Epithelial cell of prostate (primary cell): ENCODE measurements at regions not wholly inside any gene's neighbourhood (a gene's known extent, or its start where the extent isn't known, plus 50 kb on each side); places are given as distances from the start of the nearest gene placed in this dataset.

Source experiments
- DNase-seq: peaks from one replicate; pipeline ENCODE4 v3.0.0-alpha.2; 2011; ENCODE audit warnings: low read depth, low spot score
- H3K27ac ChIP-seq: fragments of 450-650 bp; 2 replicates; pipeline ENCODE4 v1.5.1; 2017; ENCODE audit warnings: mild to moderate bottlenecking

DNA sequence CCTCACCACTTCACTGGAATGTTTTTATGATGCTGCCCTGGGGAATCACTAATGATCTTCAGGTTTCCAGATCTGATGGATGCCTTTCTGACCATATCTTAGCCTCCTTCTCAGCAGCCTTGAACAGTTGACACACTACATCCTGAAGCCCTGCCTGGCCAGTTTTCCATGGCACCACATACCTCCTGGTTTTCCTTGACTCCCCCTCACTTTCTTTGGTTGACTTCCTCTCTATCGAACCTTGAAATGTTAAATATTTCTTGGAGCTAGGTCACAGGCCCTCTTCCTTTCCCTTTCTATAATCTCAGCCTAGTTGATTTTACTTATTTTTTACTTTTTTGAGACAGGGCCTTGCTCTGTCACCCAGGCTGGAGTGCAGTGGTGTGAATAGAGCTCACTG is 108.8 kb upstream of the CDK1 start:
- H3K27ac ChIP-seq, result no peak overlapping the region
- no peak for DNase-seq

DNA sequence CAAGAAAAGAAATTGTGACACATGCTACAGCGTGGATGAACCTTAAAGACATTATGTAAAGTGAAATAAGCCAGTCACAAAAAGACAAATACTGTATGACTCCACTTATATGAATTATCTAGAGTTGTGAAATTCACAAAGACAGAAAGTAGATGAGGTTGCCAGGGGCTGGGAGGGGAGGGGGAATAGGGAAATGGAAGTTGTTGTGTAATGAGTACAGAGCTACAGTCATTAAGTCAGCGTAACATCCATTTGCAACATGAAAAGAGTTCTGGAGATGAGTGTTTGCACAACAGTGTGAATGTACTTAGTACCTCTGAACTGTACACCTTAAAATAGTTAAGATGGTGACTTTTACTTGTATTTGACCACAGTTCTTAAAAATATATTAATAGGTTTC is 112.1 kb upstream of the CDK1 start:
- no peak overlapping the region for H3K27ac ChIP-seq
- DNase-seq, result peak; percentile 54

DNA sequence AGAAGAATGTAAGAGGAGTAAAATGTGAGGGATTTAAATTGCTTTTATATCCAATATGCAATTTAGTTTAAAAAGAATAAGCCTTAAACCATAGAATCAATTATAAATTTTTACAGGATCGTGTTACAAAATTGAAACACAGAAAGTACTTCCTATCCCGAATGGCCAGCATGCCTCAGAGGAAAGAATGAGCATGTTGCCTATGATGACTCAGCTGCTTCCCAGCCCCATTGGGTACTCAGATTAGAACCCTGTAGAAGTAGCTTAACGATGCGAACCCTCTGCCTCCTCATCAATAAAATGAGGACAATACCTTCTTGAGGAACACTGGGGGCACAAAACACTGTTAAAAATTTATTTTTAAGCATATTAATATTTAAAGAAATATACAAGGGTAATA is 113.4 kb upstream of the CDK1 start:
- DNase-seq, result no peak
- H3K27ac ChIP-seq, result no peak overlapping the region

- no peak overlapping the region for H3K27ac ChIP-seq
- DNase-seq, result no peak
Measured at GRCh38 chr10:60663850-60664249, 114.4 kb upstream of the CDK1 start.

DNA sequence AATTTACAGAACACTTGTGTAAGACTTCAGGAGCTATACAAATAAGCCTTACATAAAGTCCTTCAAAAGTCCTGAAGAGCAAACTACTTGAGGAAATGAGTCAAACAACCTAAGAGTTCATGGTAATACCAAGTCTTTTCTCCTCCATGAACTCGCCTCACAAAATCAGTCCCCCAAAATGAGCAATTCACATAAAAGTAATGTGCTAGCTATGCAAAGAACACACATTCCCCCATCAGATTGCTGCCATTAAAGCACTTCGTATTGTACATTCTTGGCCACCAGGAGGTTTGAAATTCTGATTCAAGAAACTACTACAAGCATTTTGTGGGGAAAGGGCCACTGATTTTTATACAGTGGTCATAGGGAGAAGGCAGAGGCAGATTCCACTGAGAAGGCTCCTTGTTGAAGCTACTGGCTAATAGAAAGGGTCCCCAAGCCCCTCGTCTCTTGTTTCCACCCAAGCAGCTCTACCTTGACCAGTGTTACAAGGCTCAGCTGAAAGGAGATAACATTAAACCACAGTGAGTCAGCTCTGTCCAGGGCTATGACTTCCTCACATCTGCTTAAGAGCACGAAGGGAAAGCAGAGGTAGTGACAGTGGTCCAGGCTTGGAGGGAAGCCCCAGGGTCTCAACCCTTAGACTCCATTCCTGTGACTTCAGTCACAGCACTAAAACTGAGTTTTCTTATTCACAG is 115.2 kb upstream of the CDK1 start:
- no peak overlapping the region for H3K27ac ChIP-seq
- DNase-seq, result no peak

GRCh38 chr10:60661637-60662036 is 116.6 kb upstream of the CDK1 start:
- no peak overlapping the region for H3K27ac ChIP-seq
- no peak for DNase-seq

GRCh38 chr10:60660625-60661024 is 117.7 kb upstream of the CDK1 start:
- no peak for DNase-seq
- no peak overlapping the region for H3K27ac ChIP-seq

DNA sequence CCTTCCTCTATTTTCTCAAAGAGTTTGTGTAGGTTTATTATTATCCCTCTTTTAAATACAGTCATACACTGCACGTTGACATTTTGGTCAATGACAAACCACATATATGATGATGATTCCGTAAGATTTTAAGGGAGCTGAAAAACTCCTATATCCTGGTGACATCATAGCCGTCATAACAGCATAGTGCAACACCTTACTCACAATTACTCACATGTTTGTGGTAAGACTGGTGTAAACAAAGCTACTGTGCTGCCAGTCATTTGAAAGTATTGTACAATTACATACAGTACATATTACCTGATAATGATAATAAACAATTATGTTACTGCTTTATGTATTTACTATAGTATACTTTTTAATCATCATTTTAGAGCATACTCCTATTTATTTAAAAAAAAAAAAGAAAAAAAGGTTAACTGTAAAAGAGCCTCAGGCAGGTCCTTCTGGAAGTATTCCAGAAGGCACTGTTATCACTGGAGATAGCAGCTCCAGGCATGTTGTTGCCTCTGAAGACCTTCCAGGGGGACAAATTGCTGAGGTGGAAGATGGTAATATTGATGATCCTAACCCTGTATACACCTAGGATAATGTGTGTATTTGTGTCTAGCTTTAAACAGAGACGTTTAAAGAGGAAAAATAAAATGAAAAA is 123.3 kb upstream of the CDK1 start:
- no peak overlapping the region for H3K27ac ChIP-seq
- DNase-seq, result peak; percentile 83

GRCh38 chr10:60652628-60653027 is 125.7 kb upstream of the CDK1 start:
- DNase-seq, result no peak
- H3K27ac ChIP-seq, result no peak overlapping the region

DNA sequence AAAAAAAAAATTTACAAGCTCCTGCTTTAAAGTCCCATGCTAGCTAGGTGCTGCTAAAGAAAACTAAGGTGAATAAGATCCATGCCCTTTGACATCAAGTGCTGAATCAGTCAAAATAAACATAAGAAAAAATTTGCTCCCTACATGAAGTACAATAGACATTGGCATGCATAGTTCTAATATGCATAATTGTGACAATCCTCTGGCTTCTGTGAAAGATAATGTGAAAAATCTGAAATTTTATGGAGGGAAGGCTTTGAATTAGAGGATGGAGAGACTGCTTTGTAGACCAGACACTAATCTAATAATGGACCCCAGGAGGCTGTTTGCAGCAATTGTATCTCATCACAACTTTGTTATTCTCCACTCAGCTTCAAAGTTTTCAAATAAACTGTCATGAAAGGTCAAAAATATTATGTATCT is 127.9 kb upstream of the CDK1 start:
- H3K27ac ChIP-seq, result no peak overlapping the region

DNA sequence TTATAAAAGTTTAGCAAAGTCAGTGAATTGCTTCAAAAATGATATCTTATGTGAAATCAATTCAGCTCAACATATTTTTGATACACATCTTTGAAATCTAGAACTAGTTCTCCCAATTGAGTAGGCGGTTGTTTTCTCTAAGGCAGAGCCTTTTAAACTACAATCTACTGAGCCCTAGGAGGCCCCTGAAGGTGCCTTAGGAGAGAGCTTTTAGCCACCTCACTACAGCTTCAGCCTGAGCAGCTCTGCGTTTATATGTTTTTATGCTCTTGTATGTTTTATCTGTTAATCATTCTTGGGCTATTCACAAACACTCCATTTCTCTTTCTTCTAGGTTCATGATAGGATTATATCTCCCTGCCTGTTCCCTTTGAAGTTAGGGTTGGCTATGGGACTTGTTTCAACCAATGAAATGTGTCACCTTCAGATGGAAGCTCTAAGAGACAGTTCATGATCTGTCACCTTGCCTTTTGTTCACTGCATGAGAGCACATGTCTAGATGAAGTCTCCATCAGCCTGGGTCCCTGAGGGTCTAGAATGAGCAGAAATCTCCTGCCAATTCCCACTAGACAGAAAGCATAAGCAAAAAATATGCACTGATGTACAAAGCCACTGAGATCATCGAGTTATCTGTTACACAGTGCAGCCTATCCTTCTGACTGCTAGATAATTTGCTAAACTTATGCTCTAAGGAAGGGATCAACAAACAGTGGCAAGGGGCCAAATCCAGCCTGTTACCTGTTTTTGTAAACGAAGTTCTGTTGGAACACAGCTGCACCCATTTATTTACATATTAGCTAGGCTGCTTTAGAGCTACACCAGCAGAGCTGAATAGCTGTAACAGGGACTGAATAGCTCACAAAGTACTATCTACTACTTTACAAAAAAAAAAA is 128.5 kb upstream of the CDK1 start:
- DNase-seq, result no peak

More for the DNA sequence above, 127.9 kb upstream of the CDK1 start:
- no peak for DNase-seq

GRCh38 chr10:60648761-60649160 is 129.5 kb upstream of the CDK1 start:
- no peak for DNase-seq
- no peak overlapping the region for H3K27ac ChIP-seq

More for the DNA sequence above, 128.5 kb upstream of the CDK1 start:
- H3K27ac ChIP-seq, result no peak overlapping the region

DNA sequence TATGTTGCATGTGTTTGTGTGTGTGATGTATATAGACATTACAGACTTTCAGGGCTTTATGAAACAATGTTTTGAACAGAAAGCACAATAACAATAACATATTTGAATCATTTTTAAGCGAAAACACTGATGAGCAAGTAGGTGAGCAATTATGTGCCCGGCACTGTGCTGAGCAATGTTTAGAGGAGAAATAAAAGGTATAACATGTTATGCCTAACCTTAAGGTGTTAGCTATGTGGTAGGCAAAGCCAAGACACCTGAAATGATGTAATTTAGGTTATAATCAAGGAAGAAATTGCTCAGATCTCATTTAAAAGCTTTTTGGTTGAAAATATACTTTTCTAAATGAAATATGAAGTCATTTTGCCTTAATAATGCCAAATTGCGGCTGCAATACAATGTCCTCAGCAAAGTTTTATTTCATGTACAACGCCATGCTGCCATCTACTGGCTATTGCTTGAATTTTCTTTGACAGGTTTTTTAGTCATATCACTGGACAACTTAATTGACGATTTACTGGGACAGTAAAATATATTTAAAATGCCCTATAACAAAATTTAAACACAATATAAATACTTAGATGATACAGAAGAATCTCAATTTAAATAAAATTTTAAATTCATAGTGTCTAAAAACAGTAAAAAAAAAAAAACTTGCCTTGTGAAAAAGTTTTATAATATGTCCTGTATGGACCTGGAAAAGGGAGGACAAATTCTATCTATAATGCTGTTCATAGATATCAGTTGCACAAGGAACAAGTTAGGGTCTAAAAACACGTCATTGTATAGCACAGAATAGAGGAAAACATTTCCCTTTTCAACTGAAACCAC is 131.1 kb upstream of the CDK1 start:
- no peak for DNase-seq
- H3K27ac ChIP-seq, result no peak overlapping the region

DNA sequence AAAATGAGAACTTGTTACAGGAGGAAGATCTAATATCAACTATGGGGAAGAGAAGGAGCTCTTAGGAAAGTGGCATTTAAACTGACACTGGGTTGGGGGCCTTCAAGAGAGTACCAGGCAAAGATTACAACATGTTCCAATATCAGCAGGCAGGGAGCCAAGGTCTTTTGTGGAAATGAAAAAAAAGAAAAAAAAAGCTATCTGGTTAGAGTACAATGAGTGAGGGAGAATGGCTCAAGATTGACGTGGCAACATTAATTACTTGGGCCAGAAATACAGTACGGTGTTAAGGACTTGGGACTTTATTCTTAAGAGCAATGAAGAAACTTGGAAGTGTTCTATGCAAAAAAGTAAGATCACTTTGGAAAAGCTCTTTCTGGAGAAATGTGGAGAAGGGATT is 132.3 kb upstream of the CDK1 start:
- no peak for DNase-seq
- no peak overlapping the region for H3K27ac ChIP-seq

DNA sequence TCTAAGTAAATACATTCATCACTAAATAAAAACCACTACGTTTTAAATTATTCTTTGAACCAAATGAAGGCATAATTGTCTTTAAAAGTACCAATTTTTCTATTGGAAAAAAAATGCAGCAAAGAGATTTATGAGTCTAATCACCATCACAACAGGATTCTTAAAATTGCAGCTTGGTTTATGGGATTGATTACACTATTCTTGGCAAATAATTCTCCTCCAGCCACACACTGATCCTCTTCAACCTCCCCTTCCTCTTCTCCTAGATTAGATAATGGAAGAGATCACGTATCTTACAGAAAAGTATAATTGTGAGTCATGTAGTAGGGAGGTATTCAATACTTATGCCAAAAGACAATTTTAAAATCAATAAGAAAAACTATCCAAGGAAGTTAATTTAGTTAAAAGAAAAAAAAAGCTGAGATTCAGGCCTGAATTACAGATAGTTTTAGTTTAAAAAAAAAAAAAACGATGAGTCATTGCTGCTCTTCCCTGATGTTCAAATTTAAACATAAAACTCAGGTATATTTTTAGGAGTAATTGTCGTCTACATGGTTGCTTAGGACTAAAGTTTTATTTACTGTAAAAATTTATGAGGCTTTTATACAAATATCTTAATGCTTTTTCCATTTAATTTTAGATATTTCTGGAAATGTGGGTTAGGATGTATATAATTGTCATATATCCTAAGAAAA is 133.7 kb upstream of the CDK1 start:
- no peak for DNase-seq

GRCh38 chr10:60643874-60644273 is 134.4 kb upstream of the CDK1 start:
- no peak for DNase-seq
- no peak overlapping the region for H3K27ac ChIP-seq

More for the DNA sequence above, 133.7 kb upstream of the CDK1 start:
- no peak overlapping the region for H3K27ac ChIP-seq

- no peak overlapping the region for H3K27ac ChIP-seq
Measured at GRCh38 chr10:60629332-60629731, 148.9 kb upstream of the CDK1 start.

DNA sequence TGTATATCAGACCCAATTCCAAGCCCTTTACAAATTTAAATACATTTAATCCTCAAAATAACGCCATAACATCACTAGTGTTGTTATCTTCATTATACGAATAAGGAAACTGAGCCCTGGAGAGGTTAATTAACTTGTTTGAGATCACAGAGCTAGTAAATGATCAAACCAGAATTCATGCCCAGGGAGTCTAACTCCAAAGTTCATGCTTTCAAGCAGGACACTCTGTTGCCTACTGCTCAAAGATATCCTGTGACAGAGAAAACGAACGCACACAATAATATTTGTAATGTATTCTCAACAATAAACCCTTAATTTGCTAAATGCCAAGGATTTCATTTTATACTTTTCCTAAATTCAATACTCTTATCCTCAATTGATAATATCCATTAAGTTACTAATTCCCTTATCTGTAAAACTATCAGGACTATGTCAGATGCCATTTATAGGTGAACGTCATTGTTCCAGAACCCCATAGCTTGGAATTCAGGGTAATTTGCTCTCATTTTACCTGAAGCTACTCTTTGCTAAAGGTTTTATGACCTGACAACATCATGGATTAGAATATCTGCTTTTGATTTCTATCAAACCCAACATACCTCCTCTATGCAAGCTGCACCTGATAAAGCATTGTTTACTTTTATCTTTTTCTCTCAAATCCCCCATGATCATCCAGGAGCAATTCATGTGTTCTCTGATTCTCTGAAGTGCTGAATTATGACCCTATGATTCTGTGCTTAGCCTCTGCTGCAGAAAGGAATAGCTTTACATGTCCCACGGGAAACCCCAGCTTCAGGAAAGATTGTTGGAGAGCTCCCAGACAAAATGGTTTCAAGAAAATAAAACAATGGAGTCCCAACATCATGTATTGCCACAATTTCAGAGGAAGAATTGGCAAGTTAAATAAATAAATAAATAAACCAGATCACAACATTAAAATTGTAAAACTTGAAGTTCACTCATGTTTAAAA is 150.2 kb upstream of the CDK1 start:
- DNase-seq, result no peak

More at GRCh38 chr10:60629332-60629731, 148.9 kb upstream of the CDK1 start:
- no peak for DNase-seq

More for the DNA sequence above, 150.2 kb upstream of the CDK1 start:
- H3K27ac ChIP-seq, result no peak overlapping the region
